ENCODE measurements at regions not wholly inside any gene's neighbourhood (a gene's known extent, or its start where the extent isn't known, plus 50 kb on each side); places are given as distances from the start of the nearest gene placed in this dataset.
"Not testable (repeated sequence)": the region's sequence is repeated elsewhere in the genome, so short reads cannot be mapped to it uniquely, and the experiment has no call there.

DNA sequence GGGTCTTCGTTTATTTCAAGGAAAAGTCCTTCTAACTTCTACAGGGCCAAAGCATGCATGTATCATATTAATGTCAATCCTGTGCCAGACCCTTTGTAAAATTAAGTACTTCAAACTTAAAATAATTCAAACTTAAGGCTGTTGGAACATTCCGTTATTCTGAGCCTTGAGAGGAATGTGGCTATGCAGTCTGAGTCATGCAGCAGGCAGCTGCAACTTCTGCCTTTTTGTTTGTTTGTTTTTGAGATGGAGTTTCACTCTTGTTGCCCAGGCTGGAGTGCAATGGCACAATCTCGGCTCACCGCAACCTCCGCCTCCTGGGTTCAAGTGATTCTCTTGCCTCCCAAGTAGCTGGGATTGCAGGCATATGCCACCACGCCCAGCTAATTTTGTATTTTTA is 67.0 kb upstream of the WSCD1 start:
- not testable (repeated sequence) for H3K4me3 ChIP-seq (ENCODE audit: low read depth, low read length); H3K36me3 ChIP-seq (ENCODE audit: control insufficient read depth, insufficient read depth, low read length); H3K27ac ChIP-seq (ENCODE audit: low read depth, low read length); H3K9ac ChIP-seq (ENCODE audit: low read depth, low read length); H3K9me3 ChIP-seq (ENCODE audit: control insufficient read depth, insufficient read depth, low read length); H3K4me1 ChIP-seq (ENCODE audit: control insufficient read depth, insufficient read depth, low read length); H3K27me3 ChIP-seq (ENCODE audit: control insufficient read depth, insufficient read depth, low read length)

DNA sequence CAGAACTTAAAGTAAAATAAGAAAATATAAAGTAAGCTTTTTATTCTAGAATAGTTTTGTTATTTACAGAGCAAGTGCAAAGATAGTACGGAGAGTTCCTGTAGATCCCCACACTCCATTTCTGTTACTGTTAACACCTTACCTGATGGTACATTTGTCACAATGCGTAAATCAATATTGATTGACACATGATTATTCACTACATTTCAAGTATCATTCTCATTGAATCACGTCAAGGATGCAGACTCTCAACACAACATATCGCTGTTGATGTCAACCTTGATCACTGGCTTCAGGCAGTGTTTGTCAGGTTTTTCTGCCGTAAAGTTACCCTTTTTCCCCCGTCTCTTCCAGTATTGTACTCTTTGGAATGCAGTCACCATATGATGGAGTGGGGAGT is 64.2 kb upstream of the WSCD1 start:
- no peak overlapping the region for H3K4me3 ChIP-seq (ENCODE audit: low read depth, low read length)
- H3K9ac ChIP-seq (ENCODE audit: low read depth, low read length), result no peak overlapping the region
- no peaks in the 10 kb centered on the region for H3K36me3 ChIP-seq (ENCODE audit: control insufficient read depth, insufficient read depth, low read length)
- no peaks in the 10 kb centered on the region for H3K4me1 ChIP-seq (ENCODE audit: control insufficient read depth, insufficient read depth, low read length)
- H3K27me3 ChIP-seq (ENCODE audit: control insufficient read depth, insufficient read depth, low read length), result no peaks in the 10 kb centered on the region
- H3K27ac ChIP-seq (ENCODE audit: low read depth, low read length), result no peak overlapping the region
- no peaks in the 10 kb centered on the region for H3K9me3 ChIP-seq (ENCODE audit: control insufficient read depth, insufficient read depth, low read length)

DNA sequence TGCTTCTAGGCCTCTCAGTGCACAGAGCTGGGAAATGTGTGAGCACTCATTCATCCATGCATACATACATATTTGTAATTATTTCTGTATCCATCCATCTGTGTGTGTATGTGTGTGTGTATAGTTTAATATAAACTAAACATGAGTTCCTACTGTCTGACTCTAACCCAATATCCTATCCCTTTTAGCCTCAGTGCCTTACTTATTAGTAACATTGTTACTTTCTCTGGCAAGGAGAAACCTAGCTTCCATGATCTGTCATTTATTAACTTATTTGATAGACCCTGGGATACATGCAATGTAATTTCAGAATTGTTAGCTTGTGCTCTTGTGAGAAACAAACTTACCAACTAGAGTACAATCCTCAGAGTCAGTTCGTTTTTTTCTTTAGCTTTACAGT is 59.0 kb upstream of the WSCD1 start:
- H3K4me1 ChIP-seq (ENCODE audit: control insufficient read depth, insufficient read depth, low read length), result no peaks in the 10 kb centered on the region
- no peak overlapping the region for H3K4me3 ChIP-seq (ENCODE audit: low read depth, low read length)
- H3K9me3 ChIP-seq (ENCODE audit: control insufficient read depth, insufficient read depth, low read length), result no peaks in the 10 kb centered on the region
- no peak overlapping the region for H3K27ac ChIP-seq (ENCODE audit: low read depth, low read length)
- no peak overlapping the region for H3K9ac ChIP-seq (ENCODE audit: low read depth, low read length)
- no peaks in the 10 kb centered on the region for H3K27me3 ChIP-seq (ENCODE audit: control insufficient read depth, insufficient read depth, low read length)
- no peaks in the 10 kb centered on the region for H3K36me3 ChIP-seq (ENCODE audit: control insufficient read depth, insufficient read depth, low read length)

DNA sequence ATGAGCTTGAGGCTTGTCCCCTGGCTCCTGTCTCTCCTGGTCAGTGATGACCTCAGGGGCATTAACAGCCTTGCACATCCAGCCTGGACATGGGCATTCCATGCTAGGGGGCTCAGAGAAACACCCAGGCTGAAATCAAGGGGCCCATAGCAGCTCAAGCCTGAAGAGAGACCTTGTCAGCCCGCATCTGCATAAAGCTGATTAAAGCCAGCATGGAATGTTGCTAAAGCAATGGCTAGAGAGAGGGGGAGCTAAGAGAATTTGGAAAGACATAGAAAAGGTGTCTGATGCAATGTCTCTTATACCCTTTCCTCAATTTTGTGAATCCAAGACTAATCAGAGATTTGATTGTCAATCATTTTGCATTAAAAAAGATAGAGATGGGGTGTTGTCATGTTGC is 51.4 kb upstream of the WSCD1 start:
- Histone ChIP-seq H3K4me3 (ENCODE audit: low read depth, low read length) (no peak overlapping the region), H3K9me3 (ENCODE audit: control insufficient read depth, insufficient read depth, low read length) (no peaks in the 10 kb centered on the region), H3K27ac (ENCODE audit: low read depth, low read length) (no peak overlapping the region), H3K36me3 (ENCODE audit: control insufficient read depth, insufficient read depth, low read length) (no peaks in the 10 kb centered on the region), H3K27me3 (ENCODE audit: control insufficient read depth, insufficient read depth, low read length) (no peaks in the 10 kb centered on the region; the same call in 1 of the 2 replicates), H3K4me1 (ENCODE audit: control insufficient read depth, insufficient read depth, low read length) (peaks cover 6% of the 10 kb centered on the region; the same call in 1 of the 2 replicates), H3K9ac (ENCODE audit: low read depth, low read length) (no peak overlapping the region)

DNA sequence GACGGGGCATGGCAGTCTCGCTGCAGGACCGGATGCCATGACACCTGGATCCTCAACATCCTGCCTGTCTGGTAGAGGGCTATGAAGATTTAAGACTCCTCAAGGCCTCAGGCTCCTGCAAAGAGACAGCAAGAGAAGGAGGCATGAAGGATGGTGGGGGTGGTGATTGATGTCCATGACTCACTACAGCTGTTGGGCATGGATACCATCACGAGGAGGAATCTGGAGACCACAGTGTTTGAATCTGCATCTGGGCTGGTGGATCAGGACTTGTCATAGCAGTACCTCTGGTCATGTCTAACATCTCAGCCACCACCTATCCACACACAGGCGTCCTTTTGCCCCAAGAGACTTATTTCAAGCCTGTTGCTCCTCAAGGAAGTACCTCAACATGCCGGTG is 50.2 kb upstream of the WSCD1 start:
- Histone ChIP-seq H3K4me1 (ENCODE audit: control insufficient read depth, insufficient read depth, low read length) (peaks cover 6% of the 10 kb centered on the region; the same call in 1 of the 2 replicates), H3K27ac (ENCODE audit: low read depth, low read length) (no peak overlapping the region), H3K27me3 (ENCODE audit: control insufficient read depth, insufficient read depth, low read length) (no peaks in the 10 kb centered on the region; the same call in 1 of the 2 replicates), H3K4me3 (ENCODE audit: low read depth, low read length) (no peak overlapping the region), H3K9me3 (ENCODE audit: control insufficient read depth, insufficient read depth, low read length) (no peaks in the 10 kb centered on the region), H3K9ac (ENCODE audit: low read depth, low read length) (no peak overlapping the region), H3K36me3 (ENCODE audit: control insufficient read depth, insufficient read depth, low read length) (no peaks in the 10 kb centered on the region)

DNA sequence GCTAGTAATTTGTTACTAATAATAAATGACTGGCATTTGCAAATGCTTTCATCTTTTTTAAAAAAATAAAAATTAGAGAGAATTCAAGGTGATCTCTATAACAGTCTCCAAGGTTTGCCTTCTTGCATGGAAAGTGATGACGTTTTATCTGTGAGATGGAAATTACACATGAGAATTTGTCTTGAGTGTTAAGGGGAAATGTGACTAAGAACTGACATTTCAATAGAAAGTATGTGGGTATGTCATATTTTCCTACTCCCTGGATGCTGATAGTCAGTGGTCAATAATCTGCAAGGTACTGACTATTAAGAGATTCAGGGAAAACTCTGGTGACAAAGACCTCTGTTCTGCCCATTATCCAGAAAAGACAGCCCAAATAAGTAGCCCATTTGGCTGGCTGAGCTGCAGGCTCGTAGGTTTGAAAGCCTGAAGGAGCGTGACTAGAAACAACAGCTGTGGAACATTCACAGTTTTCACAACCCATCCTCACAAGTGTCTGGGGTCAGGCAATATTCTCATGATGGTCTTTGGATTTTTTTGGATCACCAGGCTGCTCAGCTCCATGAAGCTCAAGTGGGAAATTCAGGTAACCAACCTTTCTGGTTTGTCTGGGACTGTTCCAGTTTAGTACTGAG is 49.7 kb upstream of the WSCD1 start:
- Histone ChIP-seq H3K27ac (ENCODE audit: low read depth, low read length) (no peak overlapping the region), H3K9ac (ENCODE audit: low read depth, low read length) (no peak overlapping the region), H3K36me3 (ENCODE audit: control insufficient read depth, insufficient read depth, low read length) (no peaks in the 10 kb centered on the region), H3K4me3 (ENCODE audit: low read depth, low read length) (no peak overlapping the region), H3K4me1 (ENCODE audit: control insufficient read depth, insufficient read depth, low read length) (peaks cover 6% of the 10 kb centered on the region; the same call in 1 of the 2 replicates), H3K9me3 (ENCODE audit: control insufficient read depth, insufficient read depth, low read length) (no peaks in the 10 kb centered on the region), H3K27me3 (ENCODE audit: control insufficient read depth, insufficient read depth, low read length) (no peaks in the 10 kb centered on the region; the same call in 1 of the 2 replicates)

Measured in HUES48 (cell line).